ENCODE measurements at regions not wholly inside any gene's neighbourhood (a gene's known extent, or its start where the extent isn't known, plus 50 kb on each side); places are given as distances from the start of the nearest gene placed in this dataset.
"Not testable (repeated sequence)": the region's sequence is repeated elsewhere in the genome, so short reads cannot be mapped to it uniquely, and the experiment has no call there.

DNA sequence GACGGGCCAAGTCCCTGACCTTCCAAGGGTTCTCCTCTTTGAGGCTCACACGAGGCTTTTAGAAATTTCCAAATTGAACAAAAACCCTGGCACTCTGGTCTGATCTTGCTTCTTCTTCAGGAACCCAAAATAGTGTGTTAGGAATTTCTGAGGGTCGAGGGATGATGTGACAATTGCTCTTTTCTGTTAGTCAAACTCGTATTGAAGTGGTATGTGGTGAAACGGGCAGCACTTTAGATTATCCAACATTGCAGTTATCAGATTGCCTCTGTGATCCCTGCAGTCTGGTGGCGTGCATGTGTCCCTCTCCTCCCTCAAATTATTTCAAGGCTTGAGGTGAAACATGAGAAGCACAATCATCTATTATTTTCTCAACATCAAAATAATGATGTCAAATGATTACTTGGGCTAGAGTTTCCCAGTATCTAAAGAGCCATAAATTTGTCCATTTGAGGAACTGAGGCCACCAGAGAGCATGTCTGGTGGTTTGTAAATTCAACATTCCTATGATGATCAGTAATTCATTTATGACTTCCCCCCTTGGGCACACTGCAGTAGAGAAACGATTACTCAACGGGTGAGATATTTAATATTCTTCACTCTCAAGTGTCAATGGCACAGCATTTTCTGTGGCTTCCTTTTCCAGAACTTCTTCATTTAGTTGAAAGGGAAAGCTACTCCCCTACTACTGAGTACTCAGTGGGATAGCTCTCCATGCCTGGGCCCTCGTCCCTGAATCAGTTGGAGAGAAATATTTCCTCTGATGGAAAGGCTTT is 308.6 kb upstream of the MAP3K7 start:
- DNase-seq (ENCODE audit: extremely low read depth, low read depth) = no peak

DNA sequence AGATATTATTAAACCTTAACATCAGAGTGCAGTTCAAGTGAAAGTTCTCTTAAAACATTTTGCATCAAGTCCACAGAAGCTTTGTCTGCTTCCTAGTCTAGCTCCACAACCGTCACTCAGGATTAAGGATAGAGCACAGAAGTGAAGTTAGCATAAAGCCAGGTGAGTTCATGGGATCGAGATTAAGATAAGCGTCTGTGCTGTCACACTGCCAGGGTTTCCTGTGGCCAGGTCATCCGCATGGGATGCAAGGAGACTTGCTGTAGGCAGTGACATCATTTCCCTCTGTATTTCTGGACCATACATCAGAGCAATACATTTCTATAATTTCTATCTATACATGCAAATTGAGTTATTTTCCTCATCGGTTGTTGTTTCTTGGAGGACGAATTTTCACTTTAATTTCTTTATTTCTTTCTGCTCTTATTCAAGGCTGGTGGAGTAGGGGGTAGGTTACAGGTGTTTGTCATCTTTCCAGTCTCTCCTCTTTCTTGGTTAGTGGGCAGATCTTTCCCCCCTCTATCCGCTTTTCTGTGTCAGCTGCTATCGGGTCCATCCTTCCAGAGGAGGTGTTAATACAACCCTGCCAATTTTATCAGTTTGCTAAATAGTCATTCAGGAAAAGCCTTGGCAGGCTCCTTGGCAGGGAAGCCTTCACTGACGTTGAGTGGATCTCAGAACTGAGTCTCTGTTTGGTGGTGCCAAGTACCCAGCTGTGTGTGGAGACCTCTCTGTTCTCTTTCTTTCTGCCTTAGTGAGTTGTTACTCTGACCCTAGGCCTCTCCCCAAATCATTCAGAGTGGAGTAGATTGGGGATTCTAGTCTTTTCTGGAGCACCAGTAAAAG is 307.6 kb upstream of the MAP3K7 start:
- no peak for DNase-seq (ENCODE audit: extremely low read depth, low read depth)

DNA sequence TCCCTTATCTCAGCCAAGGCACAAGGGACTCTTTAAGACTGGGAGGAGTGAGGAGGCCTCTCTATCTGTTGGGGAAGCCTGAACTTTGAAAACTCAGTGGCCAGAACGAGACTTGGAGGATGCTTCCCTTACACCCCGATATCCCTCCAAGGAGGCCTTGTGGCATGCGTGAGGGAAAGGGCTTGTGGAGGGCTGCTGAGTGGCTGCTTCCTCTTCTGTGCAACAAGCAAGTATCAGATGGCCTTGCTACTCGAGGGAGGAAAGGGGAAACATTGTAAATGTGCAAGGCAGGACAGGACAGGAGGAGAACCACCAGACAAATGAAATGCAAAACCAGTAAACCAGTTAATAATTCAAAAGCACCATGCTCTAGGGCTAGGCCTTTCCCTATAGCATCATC is 306.5 kb upstream of the MAP3K7 start:
- DNase-seq (ENCODE audit: extremely low read depth, low read depth) = no peak

DNA sequence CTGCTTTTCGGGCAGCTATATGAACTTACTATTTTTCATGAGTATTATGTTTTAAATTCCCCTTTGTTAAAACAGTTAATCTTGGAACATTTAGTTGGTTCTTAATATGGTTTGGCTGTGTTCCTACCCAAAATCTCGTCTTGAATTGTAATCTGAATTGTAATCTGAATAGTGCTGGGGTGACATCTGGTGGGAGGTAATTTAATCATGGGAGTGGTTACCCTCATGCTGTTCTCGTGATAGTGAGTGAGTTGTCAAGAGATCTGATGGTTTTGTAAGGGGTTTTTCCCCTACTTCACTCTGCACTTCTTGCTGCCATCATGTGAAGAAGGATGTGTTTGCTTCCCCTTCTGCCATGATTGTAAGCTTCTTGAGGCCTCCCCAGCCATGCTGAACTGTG is 305.4 kb upstream of the MAP3K7 start:
- no peak for DNase-seq (ENCODE audit: extremely low read depth, low read depth)

DNA sequence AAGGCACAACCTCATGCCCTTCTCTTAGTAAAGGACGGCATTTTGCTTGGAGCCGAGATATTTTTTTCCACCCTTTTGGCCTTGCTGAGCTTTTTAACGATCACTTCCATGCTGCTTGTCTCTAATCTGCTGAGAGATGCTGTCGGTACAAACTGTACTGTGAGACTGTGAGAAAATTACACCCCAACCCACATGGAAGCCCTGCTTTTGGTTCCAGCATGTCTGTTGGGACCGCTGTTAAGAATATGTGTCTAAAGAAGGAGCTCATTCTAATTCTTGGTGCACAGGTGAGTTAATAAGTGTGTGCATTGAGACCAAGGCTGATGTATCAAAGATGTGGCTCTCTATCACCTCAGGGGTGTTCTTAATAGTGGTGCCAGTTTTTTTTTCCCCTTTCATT is 304.5 kb upstream of the MAP3K7 start:
- no peak for DNase-seq (ENCODE audit: extremely low read depth, low read depth)

DNA sequence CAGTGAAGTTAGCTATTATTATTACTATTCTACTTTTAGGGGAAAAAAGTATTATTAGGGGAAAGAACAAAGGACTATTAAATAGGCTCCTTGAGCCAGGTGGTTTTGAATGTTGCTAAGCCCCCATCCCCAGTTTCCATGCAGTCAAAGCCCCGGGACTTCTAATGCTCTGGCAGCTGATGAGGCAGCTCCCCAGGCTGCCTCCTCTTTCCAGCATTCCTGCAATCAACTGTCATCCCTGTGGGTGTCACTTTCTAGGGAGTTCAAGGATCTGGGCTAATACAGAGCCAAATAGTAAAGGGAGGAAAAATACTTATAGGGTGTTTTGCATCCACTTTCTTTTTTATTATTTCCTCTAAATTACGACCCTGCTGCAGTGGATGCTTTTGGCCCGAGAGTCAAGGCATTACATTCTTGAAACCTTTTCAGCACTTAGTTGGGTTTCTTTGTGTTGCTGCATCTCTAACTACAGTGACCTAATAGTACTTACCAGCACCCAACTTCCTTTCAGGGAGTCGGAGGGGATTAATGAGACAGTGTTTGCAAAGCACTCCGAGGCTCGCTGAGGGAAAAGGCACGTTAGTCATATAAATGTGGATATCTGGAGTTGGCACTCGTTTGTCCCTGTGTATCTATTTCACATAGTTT is 303.9 kb upstream of the MAP3K7 start:
- DNase-seq (ENCODE audit: extremely low read depth, low read depth) = no peak

DNA sequence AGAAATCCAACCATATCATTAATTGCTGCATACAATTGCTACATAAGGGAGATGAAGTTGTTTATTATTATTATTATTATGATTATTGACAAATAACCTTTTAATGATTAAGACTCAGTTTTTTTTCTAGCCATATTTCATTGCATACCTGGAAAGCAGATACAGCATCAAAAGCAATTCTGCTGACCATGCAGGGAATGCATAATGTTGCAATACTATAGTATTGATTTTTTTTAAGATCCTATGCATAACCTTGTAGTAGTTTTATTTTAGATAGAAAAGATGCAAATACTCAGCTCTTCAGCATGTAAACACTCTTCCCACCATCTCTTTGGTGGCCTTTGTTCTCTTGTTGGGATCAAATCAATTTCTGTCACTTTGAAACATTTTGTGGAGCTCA is 300.9 kb upstream of the MAP3K7 start:
- DNase-seq (ENCODE audit: extremely low read depth, low read depth) = no peak

DNA sequence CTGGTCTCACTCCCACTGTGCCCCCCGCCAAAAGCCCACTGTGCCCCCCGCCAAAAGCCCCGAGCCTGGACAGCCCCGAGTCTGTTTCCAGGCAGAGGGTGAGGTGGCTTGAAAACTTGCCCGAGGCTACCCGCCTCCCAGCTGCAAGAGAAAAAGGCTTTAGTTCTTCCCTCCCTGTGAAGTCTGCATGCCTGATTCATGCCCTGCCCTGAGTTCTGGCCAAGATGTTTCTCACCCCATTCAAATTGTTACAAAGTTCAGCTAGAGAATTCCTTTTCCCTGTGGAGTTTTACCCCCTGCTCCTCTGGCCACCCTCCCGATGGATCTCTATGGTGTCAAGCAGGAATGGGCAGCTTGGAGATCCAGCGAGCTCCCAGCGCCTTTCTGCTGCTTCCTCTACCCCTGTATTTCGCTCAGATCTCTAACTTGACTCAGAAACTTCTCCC is 298.8 kb upstream of the MAP3K7 start:
- DNase-seq (ENCODE audit: extremely low read depth, low read depth) = no peak

DNA sequence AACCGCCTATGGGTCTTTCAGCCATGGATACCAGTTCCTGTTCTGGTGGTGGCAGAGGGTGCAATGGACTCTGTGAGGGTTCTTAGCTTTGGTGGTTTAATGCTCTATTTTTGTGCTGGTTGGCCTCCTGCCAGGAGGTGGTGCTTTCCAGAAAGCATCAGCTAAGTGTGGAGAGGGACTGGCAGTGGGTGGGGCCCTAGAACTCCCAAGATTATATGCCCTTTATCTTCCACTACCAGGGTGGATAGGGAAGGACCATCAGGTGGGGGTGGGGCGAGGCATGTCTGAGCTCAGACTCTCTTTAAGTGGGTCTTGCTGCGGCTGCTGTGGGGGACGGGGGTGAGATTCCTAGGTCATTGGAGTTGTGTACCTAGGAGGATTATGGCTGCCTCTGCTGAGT is 298.3 kb upstream of the MAP3K7 start:
- DNase-seq (ENCODE audit: extremely low read depth, low read depth) = not testable (repeated sequence)

DNA sequence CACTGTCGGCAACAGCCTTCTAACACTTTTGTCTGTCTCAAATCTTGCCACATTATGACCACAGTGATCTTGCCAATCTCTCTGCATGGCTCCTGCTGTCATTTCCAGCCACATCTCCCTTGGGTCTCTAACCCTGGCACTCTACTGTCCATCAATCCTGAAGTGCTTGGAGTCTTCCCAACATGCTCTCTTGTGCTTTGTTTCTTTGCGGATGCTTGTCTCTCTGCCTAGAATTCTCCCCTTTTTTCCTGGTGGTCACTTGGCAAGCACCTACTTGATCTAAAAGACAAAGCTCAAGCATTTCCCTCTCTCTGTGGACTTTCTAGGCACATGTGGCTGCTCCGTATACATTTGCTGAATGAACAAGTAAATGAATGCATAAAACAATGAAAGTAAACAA is 290.7 kb upstream of the MAP3K7 start:
- no peak for DNase-seq (ENCODE audit: extremely low read depth, low read depth)

DNA sequence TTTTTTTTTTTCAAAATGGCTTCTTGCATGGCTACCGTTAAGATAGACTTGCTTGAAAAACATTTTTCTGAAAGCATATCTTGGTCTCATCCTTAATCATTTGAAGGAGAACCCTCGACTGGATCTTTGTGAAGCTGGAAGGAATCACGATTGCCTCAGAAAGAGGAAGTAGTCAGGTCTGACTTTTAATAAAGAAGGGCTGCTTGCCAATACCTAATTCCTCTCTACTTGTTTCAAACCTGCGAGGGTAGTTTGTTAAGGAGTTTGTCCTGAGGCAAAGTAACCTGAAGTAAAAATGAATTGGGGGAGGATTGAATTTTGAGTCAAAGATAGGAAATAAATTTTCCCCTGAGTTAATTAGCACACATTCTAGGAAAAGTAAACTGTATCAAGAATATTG is 288.1 kb upstream of the MAP3K7 start:
- no peak for DNase-seq (ENCODE audit: extremely low read depth, low read depth)

DNA sequence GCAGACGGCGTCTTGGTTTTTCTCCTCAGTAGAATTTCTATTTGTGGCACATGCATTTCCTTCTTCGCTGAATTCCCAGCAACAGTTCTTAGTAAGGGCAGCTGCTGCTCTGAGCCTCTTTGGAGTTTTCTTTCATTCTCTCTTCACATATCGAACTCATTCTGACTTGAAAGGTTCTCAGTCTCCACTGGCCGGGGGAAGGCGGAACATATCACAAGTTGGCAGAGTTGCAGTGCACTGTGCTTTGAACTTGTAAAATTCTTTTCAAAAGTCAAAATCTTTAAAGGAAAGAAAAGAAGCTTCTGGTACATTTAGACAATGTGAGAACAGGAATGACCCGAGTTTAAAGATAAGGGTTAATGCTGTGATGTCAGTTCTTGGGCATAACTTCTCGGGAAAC is 286.1 kb upstream of the MAP3K7 start:
- no peak for DNase-seq (ENCODE audit: extremely low read depth, low read depth)

DNA sequence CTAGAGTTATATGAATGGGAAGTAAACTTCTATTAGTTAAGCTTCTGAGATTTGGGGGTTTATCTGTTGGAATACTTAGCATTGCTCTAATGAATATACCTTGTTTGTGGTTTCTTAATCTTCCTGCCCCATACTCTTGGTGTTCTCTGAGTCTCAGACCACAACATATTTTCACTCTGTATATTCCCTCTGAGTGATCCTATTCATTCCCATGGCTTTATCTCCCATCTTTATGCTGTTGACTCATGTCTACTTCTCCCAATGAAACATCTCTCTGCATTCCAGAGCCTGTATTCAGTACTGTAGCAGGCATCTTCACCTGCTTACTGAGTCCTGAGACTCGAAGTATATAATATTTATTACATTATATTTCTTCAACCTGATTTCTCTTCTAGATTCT is 283.7 kb upstream of the MAP3K7 start:
- no peak for DNase-seq (ENCODE audit: extremely low read depth, low read depth)

DNA sequence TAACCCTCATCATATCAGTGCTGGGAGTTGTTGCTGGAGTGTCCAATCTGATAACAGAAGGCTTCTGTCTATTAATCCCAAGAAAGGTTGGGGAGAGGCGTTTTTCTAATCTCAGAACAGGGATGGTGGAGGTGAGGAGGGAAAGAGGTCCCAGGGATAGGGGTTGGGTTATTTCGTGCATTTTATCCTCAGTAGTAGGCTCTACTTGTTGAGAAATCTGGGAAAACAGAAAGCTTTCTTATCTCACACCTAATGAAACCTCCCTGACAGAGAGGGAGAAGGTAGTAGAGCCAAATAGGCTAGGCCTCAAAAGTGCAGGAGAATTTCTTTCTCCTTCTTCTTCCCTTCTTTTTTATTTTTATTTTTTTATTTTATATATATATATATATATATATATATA is 281.8 kb upstream of the MAP3K7 start:
- DNase-seq (ENCODE audit: extremely low read depth, low read depth) = no peak

DNA sequence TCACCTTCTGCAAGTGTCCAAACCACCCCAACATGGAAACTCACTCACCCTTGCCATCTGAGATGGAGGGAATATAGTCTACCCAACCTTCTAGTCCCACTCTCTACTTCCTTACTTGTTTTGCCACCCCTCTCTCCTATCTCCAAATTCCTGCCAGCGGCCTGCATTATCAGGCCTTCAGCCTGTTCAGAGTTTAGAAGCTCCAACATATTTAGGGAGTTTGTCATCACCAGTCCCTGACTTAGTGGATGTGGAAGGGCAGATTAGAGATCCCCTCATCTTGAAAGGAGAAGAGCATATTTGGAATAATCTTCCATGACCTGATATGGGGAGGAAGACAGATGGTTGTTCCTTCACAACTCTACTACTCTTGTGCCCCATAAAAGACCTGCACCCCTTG is 281.4 kb upstream of the MAP3K7 start:
- no peak for DNase-seq (ENCODE audit: extremely low read depth, low read depth)

DNA sequence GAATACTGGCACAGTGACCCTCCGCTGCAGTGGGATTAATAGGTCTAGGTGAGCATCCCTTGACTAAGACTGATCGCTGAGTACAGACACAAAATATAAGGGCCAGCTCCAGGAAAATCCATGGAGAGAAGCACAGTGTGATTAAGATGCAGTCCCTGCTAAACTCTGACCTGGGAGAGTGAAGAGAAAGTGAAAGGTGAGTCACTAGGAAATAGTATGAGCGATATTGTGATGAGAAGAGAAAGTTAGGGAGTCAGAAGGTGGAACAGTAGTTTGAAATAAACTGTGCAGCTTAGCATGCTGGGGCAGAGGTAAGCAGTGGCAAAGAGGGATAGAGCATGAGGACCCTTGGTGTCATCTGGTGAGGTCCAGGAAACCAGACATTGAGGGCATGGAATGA is 278.6 kb upstream of the MAP3K7 start:
- DNase-seq (ENCODE audit: extremely low read depth, low read depth) = no peak

DNA sequence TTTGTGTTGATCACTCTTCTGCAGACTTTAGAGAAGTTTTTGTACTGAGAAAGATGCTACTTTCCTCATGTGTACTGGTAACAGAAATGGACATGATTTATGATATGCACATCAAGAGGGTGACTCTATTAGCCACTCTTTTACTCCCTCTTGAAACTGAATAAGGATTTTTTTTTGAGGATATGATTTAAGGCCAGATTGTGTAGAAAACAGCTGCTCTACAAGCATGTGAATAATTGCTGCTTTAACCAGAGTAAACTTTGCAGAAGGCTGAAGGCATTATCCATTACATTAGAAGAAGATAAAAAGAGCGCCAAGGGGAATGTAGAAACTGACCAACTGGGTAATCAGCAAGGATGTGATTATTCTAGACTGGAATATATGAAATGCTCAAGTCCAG is 276.2 kb upstream of the MAP3K7 start:
- no peak for DNase-seq (ENCODE audit: extremely low read depth, low read depth)

DNA sequence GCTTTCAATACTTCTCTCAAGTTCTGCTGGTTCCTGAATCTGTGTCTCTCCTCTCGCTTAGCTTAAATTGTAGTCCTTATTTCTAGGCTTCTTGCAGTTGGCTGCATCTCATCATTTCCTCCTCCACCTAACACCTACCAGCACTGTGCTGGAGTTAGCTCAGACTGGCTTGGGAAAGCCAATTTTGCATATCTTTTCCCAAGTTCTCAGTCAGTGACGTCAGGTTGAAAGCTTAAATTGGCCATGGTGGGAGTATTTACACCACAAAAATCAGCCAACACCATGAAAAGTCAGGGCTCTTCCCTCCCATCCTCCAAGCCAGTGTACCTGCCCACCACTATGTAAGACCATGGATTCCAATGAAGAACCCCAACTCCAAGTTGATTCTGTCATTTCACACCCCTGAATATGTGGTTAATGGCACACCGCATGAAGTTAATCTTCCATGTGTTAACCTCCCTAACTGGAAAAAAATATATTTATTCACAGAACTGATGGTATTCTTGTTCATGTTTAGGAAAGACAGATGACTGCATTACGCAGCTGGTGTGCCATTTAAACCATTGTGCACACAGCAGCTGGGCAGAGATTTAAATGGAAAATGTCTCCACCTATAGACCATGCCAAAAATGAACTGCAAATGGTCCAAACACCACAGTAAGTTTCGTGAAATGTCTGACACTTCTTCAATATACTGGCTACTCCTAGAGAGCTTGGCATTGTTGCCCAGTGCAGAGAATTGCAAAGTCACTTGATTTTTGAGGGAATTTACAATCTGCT is 274.1 kb upstream of the MAP3K7 start:
- no peak for DNase-seq (ENCODE audit: extremely low read depth, low read depth)

DNA sequence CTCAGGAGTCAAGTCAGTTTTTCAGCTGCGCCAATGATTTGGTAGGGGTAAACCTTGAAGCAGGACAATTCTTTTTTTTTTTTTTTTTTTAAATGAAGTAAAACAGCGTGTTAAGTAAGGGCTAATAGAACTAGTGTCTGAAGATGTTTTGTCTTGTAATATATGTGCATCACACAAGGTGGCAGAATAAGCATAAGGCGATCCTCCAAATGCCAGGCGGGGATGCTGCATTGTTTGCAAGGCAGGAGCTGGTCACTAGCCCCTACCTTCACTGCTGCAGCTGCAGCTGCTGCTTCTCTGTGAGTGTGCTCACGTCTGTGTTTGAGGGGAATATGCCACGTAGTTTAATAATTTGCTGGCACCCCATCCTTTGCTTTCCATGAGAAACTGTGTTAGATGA is 272.7 kb upstream of the MAP3K7 start:
- no peak for DNase-seq (ENCODE audit: extremely low read depth, low read depth)

DNA sequence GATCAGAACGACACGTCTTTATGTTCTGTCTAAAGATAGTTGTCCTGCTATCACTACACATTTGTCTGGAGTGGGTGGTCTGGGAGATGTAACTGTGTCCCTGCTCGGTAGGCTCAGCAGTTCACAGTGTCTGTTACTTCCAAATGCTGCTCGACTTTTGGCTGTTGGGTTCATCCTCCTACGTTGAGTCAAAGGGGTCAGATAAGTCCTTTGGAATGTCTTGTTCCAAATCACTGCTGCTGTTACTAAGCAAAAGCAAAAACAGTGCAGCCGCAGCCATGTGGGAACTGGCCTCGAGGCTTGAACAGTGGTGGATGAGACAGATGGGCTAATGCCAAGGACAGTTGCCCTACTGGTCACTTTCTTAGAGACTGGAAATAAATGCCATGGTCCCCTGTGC is 272.2 kb upstream of the MAP3K7 start:
- no peak for DNase-seq (ENCODE audit: extremely low read depth, low read depth)

DNA sequence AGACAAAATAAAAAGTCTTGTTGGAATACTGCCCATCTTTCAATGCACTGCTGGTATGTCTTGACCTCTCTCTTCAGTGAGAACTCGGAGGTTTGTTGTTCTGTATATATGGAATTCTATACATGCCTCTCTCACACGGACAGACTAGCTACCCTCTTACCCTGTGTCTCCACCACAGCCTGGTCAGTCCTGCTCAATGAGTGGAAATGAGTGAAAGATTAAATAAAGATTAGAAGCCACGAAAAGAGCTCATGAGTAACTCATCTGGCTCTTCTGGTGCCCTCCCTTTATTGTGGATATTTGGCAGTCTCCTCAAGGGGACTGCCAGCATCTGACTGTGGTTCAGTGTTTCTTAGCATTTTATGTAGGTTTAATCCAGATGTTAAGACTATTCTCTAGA is 262.8 kb upstream of the MAP3K7 start:
- DNase-seq (ENCODE audit: extremely low read depth, low read depth) = no peak
